ENCODE measurements at regions not wholly inside any gene's neighbourhood (a gene's known extent, or its start where the extent isn't known, plus 50 kb on each side); places are given as distances from the start of the nearest gene placed in this dataset.

DNA sequence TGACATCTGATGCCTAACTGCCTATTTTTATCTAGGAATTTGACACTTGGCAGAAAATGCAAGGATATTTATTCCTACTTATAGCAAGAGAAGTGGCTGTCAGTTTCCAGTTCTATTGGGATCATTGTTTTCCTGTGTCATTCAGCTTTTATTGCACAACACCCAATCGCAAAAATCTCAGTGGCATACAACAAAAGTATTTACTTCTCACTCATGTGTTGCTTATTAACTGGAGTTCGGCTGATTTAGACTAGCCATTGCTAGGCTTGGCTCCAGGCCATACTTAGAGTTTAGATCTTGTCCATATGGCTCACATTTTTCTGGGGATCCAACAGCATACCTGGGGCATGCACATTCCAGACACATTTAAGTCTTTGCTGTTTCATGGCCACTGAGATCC lies 218.6 kb upstream of the SYT1 start:
- TF ChIP-seq, protein P1, sequence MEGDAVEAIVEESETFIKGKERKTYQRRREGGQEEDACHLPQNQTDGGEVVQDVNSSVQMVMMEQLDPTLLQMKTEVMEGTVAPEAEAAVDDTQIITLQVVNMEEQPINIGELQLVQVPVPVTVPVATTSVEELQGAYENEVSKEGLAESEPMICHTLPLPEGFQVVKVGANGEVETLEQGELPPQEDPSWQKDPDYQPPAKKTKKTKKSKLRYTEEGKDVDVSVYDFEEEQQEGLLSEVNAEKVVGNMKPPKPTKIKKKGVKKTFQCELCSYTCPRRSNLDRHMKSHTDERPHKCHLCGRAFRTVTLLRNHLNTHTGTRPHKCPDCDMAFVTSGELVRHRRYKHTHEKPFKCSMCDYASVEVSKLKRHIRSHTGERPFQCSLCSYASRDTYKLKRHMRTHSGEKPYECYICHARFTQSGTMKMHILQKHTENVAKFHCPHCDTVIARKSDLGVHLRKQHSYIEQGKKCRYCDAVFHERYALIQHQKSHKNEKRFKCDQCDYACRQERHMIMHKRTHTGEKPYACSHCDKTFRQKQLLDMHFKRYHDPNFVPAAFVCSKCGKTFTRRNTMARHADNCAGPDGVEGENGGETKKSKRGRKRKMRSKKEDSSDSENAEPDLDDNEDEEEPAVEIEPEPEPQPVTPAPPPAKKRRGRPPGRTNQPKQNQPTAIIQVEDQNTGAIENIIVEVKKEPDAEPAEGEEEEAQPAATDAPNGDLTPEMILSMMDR (IDR thresholded peaks at IDR 0.05): no peak
- no peak for TF ChIP-seq ZFX (IDR thresholded peaks at IDR 0.05; ENCODE audit: borderline replicate concordance)
- no peak overlapping the region for H3K27ac ChIP-seq

DNA sequence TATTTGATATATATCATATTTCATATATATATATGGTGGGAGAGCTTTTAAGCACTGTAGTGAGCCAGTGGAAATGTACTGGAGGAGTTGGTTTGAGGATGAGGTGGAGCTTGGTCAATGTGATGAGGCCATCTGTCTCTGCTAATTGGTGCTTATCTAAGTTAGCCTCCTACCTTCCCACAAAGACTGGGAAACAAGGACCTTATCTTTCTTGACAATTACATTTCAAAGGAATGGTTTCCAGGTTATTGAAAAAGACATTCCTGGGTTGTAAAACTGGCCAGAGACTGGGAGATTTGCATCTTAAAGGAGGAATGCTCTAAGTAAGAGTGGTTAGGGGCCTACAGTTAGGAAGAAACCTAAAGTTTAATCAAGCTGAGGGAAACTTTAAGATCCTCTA lies 212.8 kb upstream of the SYT1 start:
- TF ChIP-seq, protein P1 (IDR thresholded peaks at IDR 0.05): no peak
- TF ChIP-seq ZFX (IDR thresholded peaks at IDR 0.05; ENCODE audit: borderline replicate concordance): no peak
- no peak overlapping the region for H3K27ac ChIP-seq

DNA sequence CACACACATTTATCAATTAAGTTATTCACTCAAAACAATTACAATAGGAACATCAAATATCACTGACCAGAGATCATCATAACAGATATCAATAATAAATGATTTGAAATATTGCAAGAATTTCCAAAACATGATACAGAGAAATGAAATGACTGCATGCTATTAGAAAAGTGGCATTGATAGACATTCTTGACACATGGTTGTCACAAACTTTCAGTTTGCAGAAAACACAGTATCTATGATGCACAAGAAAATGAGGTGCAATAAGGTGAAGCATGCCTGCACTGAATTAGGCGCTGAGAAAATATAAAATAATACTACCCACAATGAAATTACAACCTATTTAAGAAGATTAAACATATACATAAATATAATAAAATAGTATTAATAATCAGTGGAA lies 198.0 kb upstream of the SYT1 start:
- TF ChIP-seq ZFX (IDR thresholded peaks at IDR 0.05; ENCODE audit: borderline replicate concordance): no peak
- H3K27ac ChIP-seq: no peak overlapping the region

DNA sequence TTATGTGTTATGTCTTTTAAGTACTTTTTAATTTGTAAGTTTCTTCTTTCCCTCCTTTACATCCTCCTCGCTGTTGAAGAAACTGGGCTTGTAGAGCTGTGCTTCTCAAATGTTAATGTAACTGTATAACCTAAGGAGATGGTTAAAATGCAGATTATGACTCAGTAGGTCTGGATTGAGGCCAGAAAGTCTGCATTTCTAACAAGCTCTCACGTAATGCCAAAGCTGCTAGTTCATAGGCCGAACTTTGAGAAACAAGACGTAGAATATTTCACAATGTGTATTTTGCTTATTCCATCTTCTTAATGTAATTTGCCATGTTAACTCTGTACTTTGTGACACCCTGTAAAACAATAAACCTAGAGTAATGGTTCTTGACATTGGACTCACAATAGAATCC lies 193.3 kb upstream of the SYT1 start:
- TF ChIP-seq, protein P1 (IDR thresholded peaks at IDR 0.05): no peak
- TF ChIP-seq ZFX (IDR thresholded peaks at IDR 0.05; ENCODE audit: borderline replicate concordance): no peak
- no peak overlapping the region for H3K27ac ChIP-seq

DNA sequence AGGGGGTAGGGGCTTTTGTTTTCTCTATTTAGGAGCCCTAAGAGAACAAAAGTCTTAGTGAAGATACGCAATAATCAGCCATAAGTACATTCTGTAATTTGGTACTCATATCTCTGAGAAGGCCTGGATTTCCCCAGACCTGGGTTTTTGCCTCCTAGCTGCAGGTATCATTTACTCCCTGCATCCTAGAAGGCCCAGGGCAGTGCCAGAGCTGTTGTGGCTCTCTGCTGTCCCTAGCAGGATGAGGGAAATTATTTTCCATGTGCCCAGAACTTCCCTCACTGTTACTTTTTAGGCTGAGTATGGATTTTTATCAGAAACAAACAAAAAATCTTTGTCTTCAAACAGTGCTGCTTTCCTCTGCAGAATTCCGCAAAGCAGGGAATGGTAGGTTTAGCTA lies 192.5 kb upstream of the SYT1 start:
- TF ChIP-seq, protein P1 (IDR thresholded peaks at IDR 0.05): no peak
- TF ChIP-seq ZFX (IDR thresholded peaks at IDR 0.05; ENCODE audit: borderline replicate concordance): no peak
- no peak overlapping the region for H3K27ac ChIP-seq

DNA sequence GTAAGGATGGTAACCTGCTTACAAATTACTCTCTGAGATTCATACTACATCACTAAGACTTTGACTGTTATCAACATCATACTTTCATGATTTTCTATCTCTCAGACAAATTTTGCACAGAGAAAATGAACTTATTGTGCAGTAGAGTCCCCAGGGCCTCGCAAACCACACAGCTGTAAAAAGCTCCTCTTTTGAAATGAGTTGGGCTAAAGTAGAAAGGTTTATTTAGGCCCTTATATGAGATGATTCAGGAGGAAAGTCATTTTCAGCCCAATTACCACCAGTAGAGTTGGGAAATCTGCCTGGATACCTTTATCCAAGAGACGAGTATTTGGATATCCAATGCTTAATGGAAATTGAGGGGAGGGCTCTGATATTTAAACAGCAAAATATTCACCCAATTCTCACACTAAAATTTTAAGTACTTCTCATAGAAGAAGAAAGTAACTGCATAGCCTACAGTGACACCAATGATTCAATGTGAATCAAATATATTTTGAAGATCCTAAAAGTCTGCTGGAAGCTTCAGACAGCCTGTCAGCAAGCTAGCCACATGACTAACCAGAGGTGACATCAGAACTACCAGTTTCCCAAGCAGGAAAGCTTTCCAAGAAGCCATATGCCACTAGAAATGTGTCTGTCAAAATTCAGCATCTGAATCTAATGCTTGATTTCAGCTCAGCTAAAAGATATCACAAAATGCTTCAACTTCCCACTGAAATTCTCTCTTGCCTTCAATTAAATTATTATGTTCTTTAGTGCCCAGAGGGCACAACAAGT lies 190.1 kb upstream of the SYT1 start:
- TF ChIP-seq ZFX (IDR thresholded peaks at IDR 0.05; ENCODE audit: borderline replicate concordance): no peak
- TF ChIP-seq, protein P1 (IDR thresholded peaks at IDR 0.05): no peak
- H3K27ac ChIP-seq: no peak overlapping the region

DNA sequence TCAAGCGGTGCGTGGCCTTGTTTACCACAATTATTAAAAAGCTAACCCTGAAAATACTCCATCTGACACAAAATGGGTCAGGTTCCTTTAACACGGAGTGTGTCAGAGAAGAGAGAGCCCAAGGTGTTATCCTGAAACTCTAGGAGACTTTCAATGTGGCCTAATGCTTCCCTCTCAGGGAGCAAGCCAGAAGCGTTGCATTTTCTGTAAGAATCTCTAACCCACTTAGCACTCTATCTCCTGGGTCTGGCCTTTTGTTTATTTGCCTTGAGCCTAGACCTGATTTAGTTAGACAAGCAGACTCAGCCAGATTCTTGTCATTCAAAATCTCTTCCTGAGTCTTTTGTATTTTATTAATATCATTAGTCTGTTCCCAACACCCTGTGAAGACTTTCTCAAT lies 184.0 kb upstream of the SYT1 start:
- TF ChIP-seq, protein P1 (IDR thresholded peaks at IDR 0.05): no peak
- TF ChIP-seq ZFX (IDR thresholded peaks at IDR 0.05; ENCODE audit: borderline replicate concordance): no peak

DNA sequence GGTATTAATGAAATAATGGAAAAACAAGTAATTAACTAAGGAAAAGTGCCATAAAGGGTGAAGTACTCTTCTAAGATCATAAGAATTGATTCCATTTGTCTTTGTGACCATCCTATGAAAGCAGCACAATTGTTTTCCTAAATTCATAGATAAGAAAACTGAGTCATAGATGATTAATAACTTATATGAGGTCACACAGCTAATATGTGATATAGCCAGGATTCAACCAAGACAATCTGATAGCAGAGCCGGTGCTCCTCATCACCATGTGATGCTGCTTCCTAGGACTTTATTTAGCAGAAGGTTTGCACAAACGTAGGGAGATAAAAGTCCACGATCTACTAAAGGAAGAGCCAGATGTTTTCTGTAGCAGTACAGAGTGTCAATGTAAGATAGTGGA lies 181.5 kb upstream of the SYT1 start:
- H3K27ac ChIP-seq: no peak overlapping the region
- TF ChIP-seq ZFX (IDR thresholded peaks at IDR 0.05; ENCODE audit: borderline replicate concordance): no peak
- TF ChIP-seq, protein P1 (IDR thresholded peaks at IDR 0.05): no peak

More for the DNA sequence above, 184.0 kb upstream of the SYT1 start:
- H3K27ac ChIP-seq: no peak overlapping the region

Data from 22Rv1 (cell line).